ENCODE measurements at regions not wholly inside any gene's neighbourhood (a gene's known extent, or its start where the extent isn't known, plus 50 kb on each side); places are given as distances from the start of the nearest gene placed in this dataset.
A peak's percentile ranks its signal among the peaks of the same experiment; 100 is the strongest.

DNA sequence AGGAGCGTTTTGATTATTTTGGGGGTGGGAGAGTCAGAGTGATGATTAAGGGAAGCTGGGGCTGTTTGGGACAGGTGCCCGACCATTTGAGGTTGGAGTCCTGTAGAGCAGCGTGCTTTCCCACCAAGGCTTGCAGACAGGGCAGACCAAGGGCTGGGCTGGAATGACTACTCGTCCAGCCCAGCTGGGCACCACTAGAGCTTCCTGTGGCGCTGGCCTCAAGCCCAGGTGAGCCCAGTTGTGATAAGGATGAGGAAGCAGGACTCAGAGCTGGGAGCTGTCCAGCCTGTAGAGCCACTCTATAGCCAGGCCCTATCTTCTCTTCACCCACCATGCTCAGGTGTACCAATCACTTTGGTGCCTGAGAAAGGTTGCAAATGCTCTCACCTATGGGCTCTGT lies 75.8 kb upstream of the ACAN start:
- TF ChIP-seq, protein P1, sequence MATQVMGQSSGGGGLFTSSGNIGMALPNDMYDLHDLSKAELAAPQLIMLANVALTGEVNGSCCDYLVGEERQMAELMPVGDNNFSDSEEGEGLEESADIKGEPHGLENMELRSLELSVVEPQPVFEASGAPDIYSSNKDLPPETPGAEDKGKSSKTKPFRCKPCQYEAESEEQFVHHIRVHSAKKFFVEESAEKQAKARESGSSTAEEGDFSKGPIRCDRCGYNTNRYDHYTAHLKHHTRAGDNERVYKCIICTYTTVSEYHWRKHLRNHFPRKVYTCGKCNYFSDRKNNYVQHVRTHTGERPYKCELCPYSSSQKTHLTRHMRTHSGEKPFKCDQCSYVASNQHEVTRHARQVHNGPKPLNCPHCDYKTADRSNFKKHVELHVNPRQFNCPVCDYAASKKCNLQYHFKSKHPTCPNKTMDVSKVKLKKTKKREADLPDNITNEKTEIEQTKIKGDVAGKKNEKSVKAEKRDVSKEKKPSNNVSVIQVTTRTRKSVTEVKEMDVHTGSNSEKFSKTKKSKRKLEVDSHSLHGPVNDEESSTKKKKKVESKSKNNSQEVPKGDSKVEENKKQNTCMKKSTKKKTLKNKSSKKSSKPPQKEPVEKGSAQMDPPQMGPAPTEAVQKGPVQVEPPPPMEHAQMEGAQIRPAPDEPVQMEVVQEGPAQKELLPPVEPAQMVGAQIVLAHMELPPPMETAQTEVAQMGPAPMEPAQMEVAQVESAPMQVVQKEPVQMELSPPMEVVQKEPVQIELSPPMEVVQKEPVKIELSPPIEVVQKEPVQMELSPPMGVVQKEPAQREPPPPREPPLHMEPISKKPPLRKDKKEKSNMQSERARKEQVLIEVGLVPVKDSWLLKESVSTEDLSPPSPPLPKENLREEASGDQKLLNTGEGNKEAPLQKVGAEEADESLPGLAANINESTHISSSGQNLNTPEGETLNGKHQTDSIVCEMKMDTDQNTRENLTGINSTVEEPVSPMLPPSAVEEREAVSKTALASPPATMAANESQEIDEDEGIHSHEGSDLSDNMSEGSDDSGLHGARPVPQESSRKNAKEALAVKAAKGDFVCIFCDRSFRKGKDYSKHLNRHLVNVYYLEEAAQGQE (IDR thresholded peaks at IDR 0.05; ENCODE audit: unreplicated experiment), result peak; percentile 56
- TF ChIP-seq, protein P2, sequence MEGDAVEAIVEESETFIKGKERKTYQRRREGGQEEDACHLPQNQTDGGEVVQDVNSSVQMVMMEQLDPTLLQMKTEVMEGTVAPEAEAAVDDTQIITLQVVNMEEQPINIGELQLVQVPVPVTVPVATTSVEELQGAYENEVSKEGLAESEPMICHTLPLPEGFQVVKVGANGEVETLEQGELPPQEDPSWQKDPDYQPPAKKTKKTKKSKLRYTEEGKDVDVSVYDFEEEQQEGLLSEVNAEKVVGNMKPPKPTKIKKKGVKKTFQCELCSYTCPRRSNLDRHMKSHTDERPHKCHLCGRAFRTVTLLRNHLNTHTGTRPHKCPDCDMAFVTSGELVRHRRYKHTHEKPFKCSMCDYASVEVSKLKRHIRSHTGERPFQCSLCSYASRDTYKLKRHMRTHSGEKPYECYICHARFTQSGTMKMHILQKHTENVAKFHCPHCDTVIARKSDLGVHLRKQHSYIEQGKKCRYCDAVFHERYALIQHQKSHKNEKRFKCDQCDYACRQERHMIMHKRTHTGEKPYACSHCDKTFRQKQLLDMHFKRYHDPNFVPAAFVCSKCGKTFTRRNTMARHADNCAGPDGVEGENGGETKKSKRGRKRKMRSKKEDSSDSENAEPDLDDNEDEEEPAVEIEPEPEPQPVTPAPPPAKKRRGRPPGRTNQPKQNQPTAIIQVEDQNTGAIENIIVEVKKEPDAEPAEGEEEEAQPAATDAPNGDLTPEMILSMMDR (conservative IDR thresholded peaks at IDR 0.05; ENCODE audit: low read depth in 2 of 2), result no peak

Data from GM23338 (cell line).